ENCODE measurements at regions not wholly inside any gene's neighbourhood (a gene's known extent, or its start where the extent isn't known, plus 50 kb on each side); places are given as distances from the start of the nearest gene placed in this dataset.

- no peak for DNase-seq (ENCODE audit: low read depth in 4 of 4, low spot score in 3 of 4)
Observed at GRCh38 chr9:14478175-14479162, 164.5 kb upstream of the NFIB start.

DNA sequence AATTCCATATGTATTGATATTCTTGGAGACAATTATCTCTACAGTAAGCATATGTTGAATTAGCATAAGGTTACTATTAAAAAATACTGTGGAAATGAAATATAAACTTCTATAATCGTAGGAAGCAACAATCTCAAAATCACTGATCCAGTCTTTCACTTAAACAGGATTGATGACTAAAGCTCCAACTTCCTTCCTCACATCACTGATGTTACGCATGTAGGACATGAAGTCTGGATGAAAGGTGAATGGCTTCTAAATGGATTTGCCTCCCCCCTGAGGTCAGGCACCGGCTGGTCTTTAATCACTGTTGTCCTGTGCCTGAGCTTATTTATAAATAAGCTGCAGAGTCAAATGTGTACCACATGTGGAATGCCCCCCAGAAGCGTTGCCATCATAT is 157.1 kb upstream of the NFIB start:
- no peak for DNase-seq (ENCODE audit: low read depth in 4 of 4, low spot score in 3 of 4)

- no peak for DNase-seq (ENCODE audit: low read depth in 4 of 4, low spot score in 3 of 4)
Observed at GRCh38 chr9:14467675-14468374, 153.9 kb upstream of the NFIB start.

GRCh38 chr9:14466828-14467227 is 152.9 kb upstream of the NFIB start:
- DNase-seq (ENCODE audit: low read depth in 4 of 4, low spot score in 3 of 4) = no peak

- DNase-seq (ENCODE audit: low read depth in 4 of 4, low spot score in 3 of 4) = no peak
Observed at GRCh38 chr9:14466429-14466818, 152.5 kb upstream of the NFIB start.

GRCh38 chr9:14462950-14463349 is 149.0 kb upstream of the NFIB start:
- no peak for DNase-seq (ENCODE audit: low read depth in 4 of 4, low spot score in 3 of 4)

- no peak for DNase-seq (ENCODE audit: low read depth in 4 of 4, low spot score in 3 of 4)
Observed at GRCh38 chr9:14455243-14455642, 141.3 kb upstream of the NFIB start.

DNA sequence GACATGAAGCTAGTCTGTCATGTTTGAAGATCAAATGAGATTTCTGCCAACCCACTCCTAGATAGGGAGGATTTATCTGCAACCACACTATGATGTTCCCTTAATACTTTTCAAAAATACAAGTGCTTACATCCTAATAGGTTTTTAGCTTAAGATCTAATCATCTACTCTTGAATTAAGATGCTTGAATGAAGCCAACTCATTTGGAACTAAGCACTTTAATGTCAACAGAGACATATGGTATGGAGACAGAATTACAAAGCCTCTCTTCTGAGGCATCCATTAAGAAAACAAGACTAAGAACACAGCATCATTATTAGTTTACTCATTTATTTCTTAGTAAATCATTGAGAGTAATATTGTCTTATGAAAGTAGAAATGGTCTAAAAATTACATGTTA is 139.3 kb upstream of the NFIB start:
- no peak for DNase-seq (ENCODE audit: low read depth in 4 of 4, low spot score in 3 of 4)

- no peak for DNase-seq (ENCODE audit: low read depth in 4 of 4, low spot score in 3 of 4)
Observed at GRCh38 chr9:14452539-14452938, 138.6 kb upstream of the NFIB start.

DNA sequence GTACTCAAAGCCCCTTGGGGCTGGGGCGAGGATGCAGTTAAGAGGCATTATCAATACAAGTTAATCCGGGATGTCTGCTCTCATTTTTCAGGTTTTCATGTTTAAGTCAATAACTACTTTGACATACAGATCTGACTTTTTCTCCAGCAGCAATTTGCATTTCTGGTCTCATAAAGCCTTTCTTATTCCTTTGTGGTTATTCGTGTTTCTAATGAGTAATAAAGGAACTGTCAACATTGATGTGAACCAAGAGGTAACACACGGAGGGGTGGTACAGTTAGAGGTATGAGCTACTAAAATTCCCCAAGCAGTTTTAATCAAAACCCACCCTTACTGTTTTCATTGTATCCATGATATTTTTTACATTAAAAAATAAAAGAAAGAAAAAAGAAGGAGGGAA is 138.0 kb upstream of the NFIB start:
- DNase-seq (ENCODE audit: low read depth in 4 of 4, low spot score in 3 of 4) = no peak

GRCh38 chr9:14447103-14447502 is 133.2 kb upstream of the NFIB start:
- DNase-seq (ENCODE audit: low read depth in 4 of 4, low spot score in 3 of 4) = no peak

GRCh38 chr9:14445946-14446345 is 132.0 kb upstream of the NFIB start:
- no peak for DNase-seq (ENCODE audit: low read depth in 4 of 4, low spot score in 3 of 4)

DNA sequence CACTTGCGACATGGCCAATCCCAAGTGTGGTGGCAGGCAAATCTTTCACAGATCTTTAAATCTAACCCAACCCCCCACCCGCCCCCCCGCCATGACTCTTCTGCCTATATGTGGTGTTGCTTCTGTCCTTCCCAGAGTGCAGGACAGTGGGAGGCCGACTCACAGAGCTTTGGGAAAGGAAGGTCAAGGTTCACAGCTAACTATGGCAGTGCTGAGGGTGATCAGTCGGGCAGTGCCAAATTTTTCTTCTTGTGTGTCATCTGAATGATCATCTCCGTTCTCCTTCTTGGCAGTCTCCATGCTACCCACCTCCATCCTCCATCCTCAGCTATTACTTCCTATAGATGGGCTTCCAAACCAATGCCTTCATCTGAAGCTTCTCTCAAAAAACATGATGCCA is 129.0 kb upstream of the NFIB start:
- DNase-seq (ENCODE audit: low read depth in 4 of 4, low spot score in 3 of 4) = no peak

- no peak for DNase-seq (ENCODE audit: low read depth in 4 of 4, low spot score in 3 of 4)
Observed at GRCh38 chr9:14441976-14442651, 128.2 kb upstream of the NFIB start.

GRCh38 chr9:14441115-14441514 is 127.2 kb upstream of the NFIB start:
- no peak for DNase-seq (ENCODE audit: low read depth in 4 of 4, low spot score in 3 of 4)

- DNase-seq (ENCODE audit: low read depth in 4 of 4, low spot score in 3 of 4) = no peak
Observed at GRCh38 chr9:14440062-14440461, 126.1 kb upstream of the NFIB start.

DNA sequence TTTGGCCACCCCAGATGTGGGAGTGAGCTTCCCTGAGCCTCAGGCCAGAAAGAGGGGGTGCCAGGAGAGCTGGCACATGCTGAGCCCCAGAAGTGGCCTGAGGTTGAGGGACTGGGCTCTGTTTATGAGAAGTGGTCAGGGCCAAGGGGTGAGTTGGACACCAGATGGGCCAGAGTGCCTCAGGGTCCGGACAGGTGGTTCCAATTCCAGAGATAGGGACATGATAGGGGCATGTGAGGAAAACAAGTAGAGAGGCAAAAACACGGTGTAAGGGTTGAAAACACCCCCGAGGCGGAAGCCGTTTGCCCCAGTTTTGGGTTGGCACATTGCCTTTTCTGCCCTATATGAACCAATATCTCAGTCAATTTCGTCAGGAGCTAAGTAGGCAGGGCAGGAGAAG is 125.6 kb upstream of the NFIB start:
- DNase-seq (ENCODE audit: low read depth in 4 of 4, low spot score in 3 of 4) = no peak

GRCh38 chr9:14438232-14439021 is 124.5 kb upstream of the NFIB start:
- no peak for DNase-seq (ENCODE audit: low read depth in 4 of 4, low spot score in 3 of 4)

DNA sequence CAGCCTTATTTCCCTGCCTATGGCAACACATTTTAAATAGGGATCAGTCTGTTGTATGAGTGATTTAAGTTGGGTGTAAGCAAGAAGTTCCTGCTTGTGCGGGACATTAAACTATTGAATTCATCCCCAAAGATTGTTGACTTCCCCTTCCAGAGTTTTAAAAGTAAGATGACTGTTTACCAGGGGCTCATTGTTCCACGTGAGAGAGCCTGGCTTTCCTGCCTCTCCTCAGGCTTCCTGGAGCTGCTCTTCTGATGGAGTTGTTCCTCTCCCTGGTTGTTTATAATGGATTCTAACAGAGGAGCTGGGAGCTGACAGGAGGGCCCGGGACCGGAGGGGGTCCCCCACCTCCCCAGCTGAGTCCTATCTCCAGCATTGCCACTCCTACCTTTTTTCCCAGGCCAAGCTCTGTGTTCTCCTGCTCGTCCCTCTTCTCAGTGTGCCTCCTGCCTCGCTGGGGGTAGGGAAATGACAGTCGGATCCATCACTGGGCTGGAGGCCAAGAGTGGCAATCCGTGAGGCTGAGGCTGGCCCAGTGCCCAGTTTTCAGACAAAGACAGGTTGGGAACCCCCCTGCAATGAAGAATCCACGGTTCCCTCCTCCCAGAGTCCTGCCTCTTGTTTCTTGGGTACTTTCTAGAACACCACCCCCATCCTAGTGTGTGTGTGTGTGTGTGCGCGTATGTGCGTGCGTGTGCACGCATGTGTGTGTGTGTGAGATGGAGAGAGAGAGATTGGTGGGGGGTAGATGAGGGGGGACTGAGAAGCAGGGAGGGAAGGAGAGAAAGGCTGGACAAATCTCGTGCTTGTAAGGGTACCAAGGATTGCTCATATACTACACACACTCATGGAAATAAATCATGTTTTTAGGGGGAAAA is 123.7 kb upstream of the NFIB start:
- no peak for DNase-seq (ENCODE audit: low read depth in 4 of 4, low spot score in 3 of 4)

DNA sequence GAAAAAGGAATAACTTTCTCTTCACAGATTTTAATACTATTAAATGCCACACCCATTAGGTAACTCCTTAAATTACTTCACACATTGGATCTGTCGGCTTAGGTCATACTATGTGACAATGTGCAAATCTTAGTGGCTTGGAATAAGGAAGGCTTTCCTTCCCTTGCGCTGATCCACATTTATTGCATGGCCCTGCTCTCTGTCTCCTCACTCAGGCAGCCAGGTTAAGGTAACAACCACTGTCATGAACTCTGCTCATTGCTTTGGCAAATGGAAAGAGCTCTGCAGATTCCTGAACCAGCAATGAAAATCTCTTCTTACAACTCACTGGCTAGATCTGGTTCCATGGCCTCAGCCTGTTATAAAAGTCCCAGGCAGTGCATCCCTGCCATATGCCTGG is 121.9 kb upstream of the NFIB start:
- DNase-seq (ENCODE audit: low read depth in 4 of 4, low spot score in 3 of 4) = no peak

Data from left renal pelvis (tissue), 4 donors.